ENCODE measurements at regions not wholly inside any gene's neighbourhood (a gene's known extent, or its start where the extent isn't known, plus 50 kb on each side); places are given as distances from the start of the nearest gene placed in this dataset.

DNA sequence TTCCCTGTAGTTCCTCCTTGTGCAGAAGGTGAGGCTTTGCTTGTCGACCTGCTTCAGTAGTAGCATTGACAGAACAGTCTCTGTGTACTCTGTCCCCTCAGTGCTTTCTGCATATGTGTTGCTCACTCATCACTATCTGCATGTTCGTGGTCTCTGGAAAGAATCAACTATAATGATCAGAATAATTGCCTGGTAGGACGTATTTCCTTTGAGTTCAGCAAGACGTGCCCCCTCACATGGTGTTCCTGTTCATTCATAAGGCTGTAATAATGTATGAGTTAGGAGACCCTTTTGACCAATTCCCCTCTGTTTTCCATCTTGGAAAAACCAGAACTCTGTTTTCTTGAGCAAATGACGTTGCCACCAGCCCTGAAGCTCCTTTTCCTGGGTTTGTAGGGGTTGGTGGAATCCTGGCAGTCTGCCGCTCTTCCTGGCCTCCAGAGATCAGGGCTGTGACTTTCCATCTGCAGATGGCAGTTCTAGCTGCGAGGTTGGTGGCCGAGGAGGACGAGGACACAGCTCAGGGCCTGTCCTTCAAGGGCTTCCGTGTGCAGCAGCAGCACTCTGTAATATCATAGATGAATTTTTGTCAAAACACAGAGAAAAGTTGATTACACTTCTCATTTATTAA is 61.9 kb downstream of the EXOSC2 start:
- no peak overlapping the region for H3K27ac ChIP-seq
- no peak for DNase-seq
- H3K4me2 ChIP-seq (ENCODE audit: unreplicated experiment) = no peak overlapping the region
- H3K9me2 ChIP-seq (ENCODE audit: insufficient read depth) = no peaks in the 10 kb centered on the region
- in situ Hi-C loops (cut with MboI) = no loop called here
- H3K9me3 ChIP-seq (ENCODE audit: low read depth) = no peaks in the 10 kb centered on the region
- H2AFZ ChIP-seq = no peak overlapping the region
- no peaks in the 10 kb centered on the region; the same call in 1 of the 2 replicates for H4K20me1 ChIP-seq (ENCODE audit: insufficient read depth)
- H3K9ac ChIP-seq = no peak overlapping the region
- no peaks in the 10 kb centered on the region for H3K4me1 ChIP-seq (ENCODE audit: insufficient read depth)
- no peaks in the 10 kb centered on the region for H3F3A ChIP-seq (ENCODE audit: insufficient read depth)
- WGBS, 2 experiments (ENCODE audit: low coverage in 1 of 2, low lambda C conversion rate in 2 of 2, missing lambda C conversion rate in 2 of 2) = 85% methylated on average over 10 of the region's 10 CpGs
- peaks cover 82% of the 10 kb centered on the region for H3K79me2 ChIP-seq (ENCODE audit: insufficient read depth)
- no peak for TF ChIP-seq EZH2phosphoT487 (IDR thresholded peaks at IDR 0.05; ENCODE audit: insufficient read depth, low read depth)
- TF ChIP-seq EZH2 (IDR thresholded peaks at IDR 0.05; ENCODE audit: insufficient read depth, poor library complexity, severe bottlenecking) = no peak
- no peaks in the 10 kb centered on the region for H3K27me3 ChIP-seq (replicated peaks; ENCODE audit: insufficient read depth)
- no peaks in the 10 kb centered on the region for H3K36me3 ChIP-seq (ENCODE audit: low read depth)
- no peak overlapping the region for H3K4me3 ChIP-seq

DNA sequence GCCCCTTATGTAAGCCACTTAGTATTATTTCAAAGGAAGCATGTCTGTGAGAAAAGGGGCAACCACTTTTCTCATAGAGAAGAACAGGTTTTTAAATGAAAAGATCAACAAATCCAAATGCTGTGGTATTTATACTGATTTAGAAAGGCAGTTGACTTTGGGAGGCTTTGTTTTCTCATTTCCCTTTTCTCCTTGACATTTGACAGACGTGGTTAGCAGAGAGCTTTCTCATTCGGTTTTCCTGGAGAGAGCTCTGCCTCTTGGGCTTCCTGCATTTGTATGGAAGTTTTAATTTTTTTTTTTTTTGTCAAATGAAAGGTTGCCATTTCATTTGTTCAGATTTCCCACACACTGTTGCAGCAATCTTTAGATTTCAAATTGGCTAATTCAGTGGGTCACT is 62.5 kb downstream of the EXOSC2 start:
- Histone ChIP-seq H3K27me3 (replicated peaks; ENCODE audit: insufficient read depth) (no peaks in the 10 kb centered on the region), H3F3A (ENCODE audit: insufficient read depth) (no peaks in the 10 kb centered on the region), H3K4me3 (no peak overlapping the region), H3K9me3 (ENCODE audit: low read depth) (no peaks in the 10 kb centered on the region), H3K4me1 (ENCODE audit: insufficient read depth) (no peaks in the 10 kb centered on the region), H4K20me1 (ENCODE audit: insufficient read depth) (no peaks in the 10 kb centered on the region; the same call in 1 of the 2 replicates), H3K9me2 (ENCODE audit: insufficient read depth) (no peaks in the 10 kb centered on the region), H3K36me3 (ENCODE audit: low read depth) (no peaks in the 10 kb centered on the region), H3K9ac (no peak overlapping the region), H2AFZ (no peak overlapping the region), H3K4me2 (ENCODE audit: unreplicated experiment) (no peak overlapping the region), H3K27ac (no peak overlapping the region), H3K79me2 (ENCODE audit: insufficient read depth) (peaks cover 88% of the 10 kb centered on the region)
- no peak for DNase-seq
- 43 to 55% methylated on average over 2 of the region's 2 CpGs for WGBS, 2 experiments (ENCODE audit: low coverage in 1 of 2, low lambda C conversion rate in 2 of 2, missing lambda C conversion rate in 2 of 2)
- TF ChIP-seq EZH2phosphoT487 (IDR thresholded peaks at IDR 0.05; ENCODE audit: insufficient read depth, low read depth) (no peak), EZH2 (IDR thresholded peaks at IDR 0.05; ENCODE audit: insufficient read depth, poor library complexity, severe bottlenecking) (no peak)
- in situ Hi-C loops (cut with MboI) = no loop called here

DNA sequence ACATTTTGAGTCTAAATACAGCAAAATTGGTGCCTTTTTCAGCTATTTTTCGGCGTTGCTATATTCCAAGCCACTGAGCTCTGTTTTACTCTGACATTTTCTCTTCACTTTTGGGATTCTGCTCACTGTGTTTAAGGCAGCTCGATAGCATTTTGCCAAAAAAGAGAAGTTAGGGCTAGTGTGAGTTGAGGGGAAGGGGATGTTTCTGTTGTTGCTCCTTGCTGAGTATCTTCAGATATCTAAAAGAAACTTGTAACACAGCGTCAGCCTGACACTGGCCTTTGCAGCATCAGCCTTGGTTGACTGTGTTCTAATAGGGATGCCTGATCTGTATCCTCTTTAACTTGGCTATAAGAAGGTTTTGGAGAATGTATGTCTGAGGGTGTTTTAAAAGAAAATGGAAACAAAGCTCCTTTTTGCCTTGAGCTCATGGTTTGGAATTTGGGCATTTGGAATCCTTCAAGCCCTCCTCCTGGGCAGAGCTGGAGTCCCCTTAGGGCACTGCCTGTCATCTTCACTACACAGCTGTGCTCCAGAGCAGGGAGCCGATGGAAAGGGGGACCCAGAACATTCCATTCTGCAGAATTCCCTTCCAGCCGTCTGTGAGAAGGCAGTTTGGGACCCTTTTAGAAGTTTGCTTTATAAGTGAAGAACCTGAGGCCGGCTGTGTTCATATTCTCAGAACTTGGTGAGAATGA is 63.0 kb downstream of the EXOSC2 start:
- no peak overlapping the region for H3K4me2 ChIP-seq (ENCODE audit: unreplicated experiment)
- no peak overlapping the region for H3K27ac ChIP-seq
- WGBS, 2 experiments (ENCODE audit: low coverage in 1 of 2, low lambda C conversion rate in 2 of 2, missing lambda C conversion rate in 2 of 2) = 88 to 93% methylated on average over 7 of the region's 7 CpGs
- H3K9me2 ChIP-seq (ENCODE audit: insufficient read depth) = no peaks in the 10 kb centered on the region
- H3K79me2 ChIP-seq (ENCODE audit: insufficient read depth) = peaks cover 90% of the 10 kb centered on the region
- TF ChIP-seq EZH2 (IDR thresholded peaks at IDR 0.05; ENCODE audit: insufficient read depth, poor library complexity, severe bottlenecking) (no peak), EZH2phosphoT487 (IDR thresholded peaks at IDR 0.05; ENCODE audit: insufficient read depth, low read depth) (no peak)
- in situ Hi-C loops (cut with MboI) = no loop called here
- no peak overlapping the region for H2AFZ ChIP-seq
- H4K20me1 ChIP-seq (ENCODE audit: insufficient read depth) = no peaks in the 10 kb centered on the region; the same call in 1 of the 2 replicates
- no peaks in the 10 kb centered on the region for H3K27me3 ChIP-seq (replicated peaks; ENCODE audit: insufficient read depth)
- no peaks in the 10 kb centered on the region for H3K4me1 ChIP-seq (ENCODE audit: insufficient read depth)
- H3K9ac ChIP-seq = no peak overlapping the region
- H3K36me3 ChIP-seq (ENCODE audit: low read depth) = no peaks in the 10 kb centered on the region
- H3K9me3 ChIP-seq (ENCODE audit: low read depth) = no peaks in the 10 kb centered on the region
- no peak for DNase-seq
- H3F3A ChIP-seq (ENCODE audit: insufficient read depth) = no peaks in the 10 kb centered on the region
- no peak overlapping the region for H3K4me3 ChIP-seq

DNA sequence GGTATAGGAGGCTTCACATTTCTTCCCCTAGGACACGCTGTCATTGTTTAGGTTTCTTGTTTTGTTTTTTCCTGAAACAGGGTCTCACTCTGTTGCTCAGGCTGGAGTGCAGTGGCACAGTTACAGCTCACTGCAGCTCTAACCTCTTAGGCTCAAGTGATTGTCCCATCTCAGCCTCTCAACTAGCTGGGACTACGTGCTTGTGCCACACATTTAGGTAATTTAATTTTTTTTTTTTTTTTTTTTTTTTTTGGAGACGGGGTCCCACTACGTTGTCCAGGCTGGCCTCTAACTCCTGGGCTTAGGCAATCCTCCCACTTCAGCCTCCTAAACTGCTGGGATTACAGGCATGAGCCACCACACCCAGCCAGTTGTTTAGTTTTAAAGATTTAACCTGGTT is 66.2 kb downstream of the EXOSC2 start:
- H3K4me1 ChIP-seq (ENCODE audit: insufficient read depth) = peaks cover 6% of the 10 kb centered on the region
- H3F3A ChIP-seq (ENCODE audit: insufficient read depth) = peaks cover 7% of the 10 kb centered on the region; the same call in 1 of the 2 replicates
- H3K4me2 ChIP-seq (ENCODE audit: unreplicated experiment) = no peak overlapping the region
- TF ChIP-seq EZH2 (IDR thresholded peaks at IDR 0.05; ENCODE audit: insufficient read depth, poor library complexity, severe bottlenecking) = no peak
- no peak for TF ChIP-seq EZH2phosphoT487 (IDR thresholded peaks at IDR 0.05; ENCODE audit: insufficient read depth, low read depth)
- no peaks in the 10 kb centered on the region for H3K36me3 ChIP-seq (ENCODE audit: low read depth)
- H2AFZ ChIP-seq = no peak overlapping the region
- no peaks in the 10 kb centered on the region for H3K9me3 ChIP-seq (ENCODE audit: low read depth)
- no peak overlapping the region for H3K4me3 ChIP-seq
- H3K79me2 ChIP-seq (ENCODE audit: insufficient read depth) = peaks cover 97% of the 10 kb centered on the region
- in situ Hi-C loops (cut with MboI) = no loop called here
- no peaks in the 10 kb centered on the region for H3K9me2 ChIP-seq (ENCODE audit: insufficient read depth)
- DNase-seq = no peak
- H4K20me1 ChIP-seq (ENCODE audit: insufficient read depth) = no peaks in the 10 kb centered on the region
- no peak overlapping the region for H3K27ac ChIP-seq
- H3K9ac ChIP-seq = no peak overlapping the region
- WGBS, 2 experiments (ENCODE audit: low coverage in 1 of 2, low lambda C conversion rate in 2 of 2, missing lambda C conversion rate in 2 of 2) = 73% methylated on average over 4 of the region's 4 CpGs
- no peaks in the 10 kb centered on the region for H3K27me3 ChIP-seq (replicated peaks; ENCODE audit: insufficient read depth)

Measured in GM23248 (cell line).